HEK293T (cell line): ENCODE measurements at regions not wholly inside any gene's neighbourhood (a gene's known extent, or its start where the extent isn't known, plus 50 kb on each side); places are given as distances from the start of the nearest gene placed in this dataset.

ENCODE experiments used
- ARNT ChIP-seq: fragments of 450-650 bp; IDR thresholded peaks from 2 replicates; pipeline ENCODE4 v1.6.1; 2017; ENCODE audit warnings: mild to moderate bottlenecking
- ELF4 ChIP-seq: fragments of 450-650 bp; IDR thresholded peaks from 2 replicates; pipeline ENCODE4 v1.6.1; 2017; ENCODE audit warnings: antibody characterized with exemption
- FOXM1 ChIP-seq: fragments of 450-650 bp; IDR thresholded peaks from 2 replicates; pipeline ENCODE4 v1.6.1; 2017; ENCODE audit warnings: mild to moderate bottlenecking, borderline replicate concordance
- L3MBTL2 ChIP-seq: fragments of 450-650 bp; conservative IDR thresholded peaks from 2 replicates; pipeline ENCODE4 v1.6.1; 2016; ENCODE audit warnings: mild to moderate bottlenecking
- SP1 ChIP-seq: fragments of 450-650 bp; IDR thresholded peaks from 2 replicates; pipeline ENCODE4 v1.6.1; 2017
- SUZ12 ChIP-seq: fragments of 450-650 bp; IDR thresholded peaks from 2 replicates; pipeline ENCODE4 v1.6.1; 2016; ENCODE audit warnings: mild to moderate bottlenecking
- TARDBP ChIP-seq: fragments of 450-650 bp; IDR thresholded peaks from 2 replicates; pipeline ENCODE4 v1.6.1; 2016
- TF ChIP-seq, protein P1 (sequence below): fragments of 450-650 bp; IDR thresholded peaks from 2 replicates; pipeline ENCODE4 v1.6.1; 2016

DNA sequence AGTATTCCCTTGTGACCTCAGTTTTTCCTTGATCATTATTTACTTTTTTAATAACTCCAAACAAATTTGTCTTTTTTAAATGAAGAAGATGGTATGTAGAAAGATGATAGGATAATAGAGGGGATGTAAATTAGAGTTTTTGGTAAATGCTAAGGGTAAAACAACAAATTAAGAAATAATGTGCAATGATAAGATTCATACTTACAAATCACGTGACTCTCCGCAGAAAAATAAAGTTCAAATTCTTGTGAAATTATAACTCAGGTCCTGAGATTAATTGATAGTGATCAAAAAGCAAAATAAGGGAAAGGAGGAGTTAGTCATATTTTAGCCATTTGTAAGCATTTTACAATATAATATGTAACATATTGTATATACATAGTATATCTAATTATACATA lies 304.1 kb upstream of the KCNH7 start:
- no peak for TF ChIP-seq SUZ12
- TF ChIP-seq, protein P1, sequence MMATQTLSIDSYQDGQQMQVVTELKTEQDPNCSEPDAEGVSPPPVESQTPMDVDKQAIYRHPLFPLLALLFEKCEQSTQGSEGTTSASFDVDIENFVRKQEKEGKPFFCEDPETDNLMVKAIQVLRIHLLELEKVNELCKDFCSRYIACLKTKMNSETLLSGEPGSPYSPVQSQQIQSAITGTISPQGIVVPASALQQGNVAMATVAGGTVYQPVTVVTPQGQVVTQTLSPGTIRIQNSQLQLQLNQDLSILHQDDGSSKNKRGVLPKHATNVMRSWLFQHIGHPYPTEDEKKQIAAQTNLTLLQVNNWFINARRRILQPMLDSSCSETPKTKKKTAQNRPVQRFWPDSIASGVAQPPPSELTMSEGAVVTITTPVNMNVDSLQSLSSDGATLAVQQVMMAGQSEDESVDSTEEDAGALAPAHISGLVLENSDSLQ: no peak
- TF ChIP-seq ARNT: no peak
- no peak for TF ChIP-seq TARDBP
- no peak for TF ChIP-seq SP1
- TF ChIP-seq L3MBTL2: no peak
- TF ChIP-seq FOXM1: no peak
- TF ChIP-seq ELF4: no peak
